Esophagus mucosa (tissue), 1 donor: ENCODE measurements at regions not wholly inside any gene's neighbourhood (a gene's known extent, or its start where the extent isn't known, plus 50 kb on each side); places are given as distances from the start of the nearest gene placed in this dataset.

Experiments used
- ATAC-seq: fragments of 200-7000 bp; cut with Tn5 transposase; one replicate; pipeline ENCODE4 v1.9.1; 2020
- donor health status: DM: yes; HTN: yes; CAD: no.

DNA sequence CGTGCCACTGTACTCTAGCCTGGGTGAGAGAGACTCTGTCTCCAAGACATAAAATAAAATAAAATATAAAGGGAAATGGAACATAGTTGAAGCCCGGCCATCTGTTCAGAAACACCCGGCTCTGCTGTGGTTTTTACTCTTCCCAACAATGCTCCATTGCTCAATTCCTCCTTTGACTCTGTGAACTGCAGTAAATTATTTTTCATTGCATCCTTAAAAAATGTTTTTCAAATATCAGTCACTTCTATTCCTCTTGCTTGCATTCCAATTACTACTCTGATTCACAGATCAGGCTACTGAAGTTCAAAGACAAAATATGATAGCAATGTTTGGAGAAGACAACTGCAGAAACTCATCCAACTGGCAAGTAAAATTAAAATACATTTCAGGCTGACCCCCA is 983.0 kb downstream of the SORCS1 start:
- ATAC-seq = no peak

DNA sequence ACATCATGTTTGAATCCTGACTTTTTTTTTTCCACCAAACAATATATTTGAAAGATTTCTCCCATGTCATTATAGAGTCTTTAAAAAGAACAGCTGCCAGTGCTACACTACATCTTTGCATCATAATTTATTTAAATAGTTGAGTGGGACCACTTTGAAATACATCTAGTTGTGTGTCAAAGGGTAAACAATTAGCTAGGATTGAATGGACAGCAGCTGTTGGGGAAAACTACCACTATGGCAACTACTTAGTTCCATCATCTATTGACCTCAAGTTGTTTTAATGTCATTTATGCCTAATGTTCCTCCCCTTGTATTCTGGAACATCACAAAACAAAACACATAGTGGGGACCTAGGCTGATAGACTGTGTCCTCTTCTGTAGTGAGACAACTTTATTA is 985.1 kb downstream of the SORCS1 start:
- ATAC-seq = no peak

DNA sequence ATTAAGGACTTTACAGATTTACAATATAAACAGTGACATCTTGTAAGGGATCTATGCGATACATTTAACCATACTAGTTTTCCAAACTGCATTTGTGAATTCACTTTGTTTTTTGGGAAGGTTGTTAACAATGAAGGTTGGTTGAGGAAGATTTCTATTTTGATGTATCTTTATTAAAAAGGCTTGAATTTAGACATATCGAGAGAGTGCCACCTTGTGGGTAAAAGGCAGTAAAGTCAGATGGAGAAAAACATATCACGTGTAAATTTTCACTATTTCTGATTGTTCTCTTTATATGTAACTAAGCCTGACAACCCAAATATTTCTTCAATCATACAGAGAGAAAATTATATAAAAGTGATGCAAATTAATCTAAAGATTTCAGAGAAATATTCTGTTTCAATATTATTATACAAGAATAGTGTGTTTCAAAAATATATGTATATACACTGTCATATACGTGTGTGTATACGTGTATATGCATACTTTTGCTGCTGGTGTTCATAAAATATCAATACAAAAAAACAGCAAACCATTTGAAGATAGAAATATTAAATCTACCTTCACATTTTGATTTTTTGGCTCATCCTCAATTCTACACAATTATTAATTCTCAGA is 988.6 kb downstream of the SORCS1 start:
- ATAC-seq = no peak

DNA sequence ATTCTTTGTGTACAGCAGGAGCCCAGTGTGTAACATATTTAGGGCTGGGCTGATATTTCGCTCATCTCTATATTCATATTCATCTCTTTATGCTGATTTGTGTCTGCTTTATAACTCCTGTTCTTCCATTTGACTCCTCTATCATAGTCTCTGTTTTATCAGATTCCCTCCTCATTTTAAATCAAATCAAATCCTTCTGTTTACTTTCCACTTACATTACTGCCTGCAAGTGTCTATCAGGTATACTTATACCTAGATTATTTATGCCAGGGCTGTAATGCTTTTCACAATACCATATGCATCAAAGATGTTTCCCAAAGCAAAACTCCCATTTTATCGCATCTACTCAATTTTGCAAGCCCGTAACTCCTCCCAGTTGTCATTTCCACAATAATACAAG is 990.7 kb downstream of the SORCS1 start:
- ATAC-seq = no peak

DNA sequence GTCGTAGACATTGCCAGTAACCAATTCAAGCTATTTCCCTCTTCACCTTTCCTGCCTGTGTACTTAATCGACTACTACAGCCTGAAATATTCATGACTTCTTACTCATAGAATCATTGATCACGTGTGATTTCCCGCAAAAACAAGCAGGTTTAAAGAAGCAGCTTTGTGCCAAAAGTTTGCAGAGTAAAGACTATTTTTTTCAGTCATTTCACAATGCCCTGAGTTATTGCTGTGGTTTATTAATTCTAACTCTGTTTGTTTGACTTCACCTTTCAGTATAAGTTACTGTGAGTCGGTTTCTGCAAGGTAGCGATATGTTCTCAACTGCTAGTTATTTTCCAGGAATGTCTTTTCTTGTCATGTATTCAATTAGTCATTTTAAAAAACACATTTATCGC is 995.3 kb downstream of the SORCS1 start:
- ATAC-seq = no peak

DNA sequence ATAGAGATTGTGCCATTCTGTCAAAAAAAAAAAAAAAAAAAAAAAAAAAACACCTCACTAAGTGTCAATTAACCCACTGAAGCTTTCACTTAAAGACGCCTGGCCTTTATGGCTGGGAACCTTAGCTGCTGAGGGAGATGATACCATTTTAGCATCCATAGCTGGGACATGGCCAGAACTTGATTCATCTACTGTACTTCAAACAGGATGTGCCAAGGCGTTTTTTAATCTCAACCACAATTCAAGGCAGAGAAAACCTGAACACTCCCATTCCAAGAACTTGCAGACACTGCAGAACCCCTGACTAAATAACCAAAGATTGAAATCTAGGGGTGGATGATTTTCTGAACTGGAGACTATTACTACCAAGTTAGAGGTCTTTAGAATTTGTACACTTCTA is 996.6 kb downstream of the SORCS1 start:
- no peak for ATAC-seq

DNA sequence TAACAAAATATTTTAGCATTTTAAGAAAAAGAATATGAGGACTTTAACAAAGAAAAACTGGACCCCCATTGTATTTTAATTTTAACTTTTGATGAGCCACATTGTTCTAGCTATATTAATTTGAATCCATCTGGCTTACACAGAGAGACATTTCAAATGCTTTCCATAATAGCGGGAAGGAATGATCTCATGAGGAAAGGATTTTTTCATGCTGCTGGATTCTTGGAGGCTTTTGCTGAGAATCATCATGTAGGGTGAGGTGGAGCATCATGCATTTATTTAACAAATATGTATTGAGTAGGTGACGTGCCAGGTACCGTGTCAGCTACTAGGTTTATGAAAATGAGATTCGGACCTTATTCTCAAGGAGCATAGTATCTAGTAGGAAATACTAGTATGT is 1006.3 kb downstream of the SORCS1 start:
- ATAC-seq = no peak

DNA sequence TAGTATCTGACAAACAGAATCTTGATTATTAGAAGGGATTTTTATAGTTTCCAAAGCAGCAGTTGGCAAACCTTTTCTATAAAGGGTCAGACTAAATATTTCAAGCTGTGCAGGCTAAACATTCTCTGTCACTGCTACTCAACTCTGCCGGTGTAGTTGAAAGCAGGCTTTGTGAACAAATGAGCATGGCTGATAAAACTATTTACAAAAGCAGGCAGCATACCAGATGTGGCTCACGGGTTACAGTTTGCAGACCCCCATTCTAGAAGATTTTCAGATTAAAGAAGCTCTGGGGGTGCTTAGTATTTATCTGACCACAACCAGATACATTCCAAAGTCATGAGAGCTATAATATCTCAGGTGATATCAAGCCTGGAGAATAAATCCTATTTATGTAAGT is 1017.5 kb downstream of the SORCS1 start:
- ATAC-seq = no peak

DNA sequence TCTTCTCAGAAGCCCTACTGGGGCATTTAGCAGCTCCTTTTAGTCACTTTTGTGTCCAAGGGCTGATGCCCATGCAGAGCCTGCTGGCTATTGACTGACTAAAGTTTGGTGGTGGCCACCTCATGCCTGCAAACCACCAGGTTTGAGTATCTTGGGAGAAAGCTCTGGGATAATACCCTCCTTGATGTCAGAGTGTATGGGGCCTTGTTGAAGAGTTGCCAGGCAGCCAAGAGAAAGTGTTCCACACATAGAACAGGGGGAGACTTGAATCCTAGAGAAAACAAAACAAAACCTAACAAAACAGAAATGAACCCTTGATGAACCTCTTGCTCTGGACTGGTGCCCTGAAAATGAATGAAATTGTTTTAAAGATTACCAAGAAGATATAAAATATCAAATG is 1024.6 kb downstream of the SORCS1 start:
- no peak for ATAC-seq

DNA sequence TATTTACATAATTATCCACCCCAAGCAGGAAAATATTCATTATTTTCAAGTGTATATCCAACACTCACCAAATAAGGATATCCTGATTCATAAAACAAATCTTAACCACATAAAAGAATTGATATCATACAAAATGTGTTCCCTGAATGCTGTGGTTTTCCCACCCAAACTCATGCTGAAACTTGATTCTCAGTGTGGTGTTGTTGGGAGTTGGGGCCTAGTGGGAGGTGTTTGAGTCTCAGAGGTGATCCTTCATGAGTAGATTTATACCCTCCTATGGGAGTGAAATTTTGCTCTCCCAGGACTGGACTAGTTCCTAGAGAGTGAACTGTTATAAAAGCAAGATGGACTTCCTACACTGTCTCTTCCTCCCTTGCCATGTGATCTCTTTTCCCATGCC is 1028.3 kb downstream of the SORCS1 start:
- no peak for ATAC-seq

DNA sequence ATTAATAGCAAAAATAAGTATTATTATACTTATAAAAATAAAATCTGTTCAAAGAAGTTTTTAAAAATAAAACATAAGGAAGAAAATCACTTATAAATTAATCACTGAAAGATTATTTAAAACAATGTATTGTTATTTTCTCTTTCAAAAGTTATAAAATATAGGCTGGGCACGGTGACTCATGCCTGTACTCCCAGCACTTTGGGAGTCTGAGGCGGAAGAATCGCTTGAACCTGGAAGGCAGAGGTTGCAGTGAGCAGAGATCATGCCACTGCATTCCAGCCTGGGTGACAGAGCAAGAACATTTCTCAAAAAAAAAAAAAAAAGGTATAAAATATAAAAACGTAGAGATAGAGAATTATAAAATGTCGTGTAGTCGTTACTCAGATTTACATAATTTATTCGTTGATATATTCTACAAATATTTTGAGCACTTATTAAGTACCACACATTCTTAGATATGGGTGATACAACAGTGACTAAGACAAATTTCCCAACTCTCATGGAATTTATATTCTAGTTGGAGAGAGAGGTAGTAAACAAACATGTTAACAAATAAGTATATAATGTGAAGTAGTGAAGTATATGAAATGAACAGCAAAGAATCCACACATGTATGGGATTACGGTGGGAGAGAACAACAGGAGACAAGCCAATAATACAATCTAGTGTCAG is 1030.0 kb downstream of the SORCS1 start:
- no peak for ATAC-seq

DNA sequence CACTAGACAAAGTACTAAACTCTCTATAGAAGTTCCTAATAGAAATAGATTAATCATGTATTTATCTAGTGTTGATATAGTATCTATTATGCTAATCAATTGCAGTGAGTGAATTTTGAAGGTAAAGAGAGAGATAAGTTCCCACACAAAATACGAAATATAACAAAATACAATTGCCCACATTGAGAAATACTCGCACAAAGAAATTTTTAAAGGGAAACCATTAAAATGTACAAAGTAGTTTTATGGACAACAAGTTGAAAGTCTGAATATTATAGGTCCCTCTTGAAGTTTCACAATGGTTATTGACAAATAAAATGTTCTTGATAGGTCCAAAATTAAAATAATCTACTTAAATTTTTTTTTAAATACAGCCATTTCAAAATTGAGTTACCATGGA is 1031.1 kb downstream of the SORCS1 start:
- no peak for ATAC-seq

DNA sequence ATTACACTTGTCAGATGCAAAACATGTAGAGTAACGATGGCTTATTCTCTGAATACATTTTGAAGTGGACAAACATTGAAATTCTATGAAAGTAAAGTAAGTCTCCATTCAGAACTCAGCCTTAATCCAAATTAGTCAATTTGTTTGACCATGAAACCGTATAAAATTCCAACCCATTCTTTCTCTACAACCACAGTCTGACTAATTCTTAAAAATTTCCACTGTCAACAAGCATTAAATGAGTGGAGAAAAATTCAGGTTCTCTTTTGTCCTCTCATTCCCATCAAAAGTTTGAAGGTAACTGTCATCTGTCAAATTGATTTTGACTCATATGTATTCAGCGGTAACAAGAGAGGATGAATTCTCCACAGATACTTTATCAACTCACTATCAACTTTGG is 1031.5 kb downstream of the SORCS1 start:
- no peak for ATAC-seq

DNA sequence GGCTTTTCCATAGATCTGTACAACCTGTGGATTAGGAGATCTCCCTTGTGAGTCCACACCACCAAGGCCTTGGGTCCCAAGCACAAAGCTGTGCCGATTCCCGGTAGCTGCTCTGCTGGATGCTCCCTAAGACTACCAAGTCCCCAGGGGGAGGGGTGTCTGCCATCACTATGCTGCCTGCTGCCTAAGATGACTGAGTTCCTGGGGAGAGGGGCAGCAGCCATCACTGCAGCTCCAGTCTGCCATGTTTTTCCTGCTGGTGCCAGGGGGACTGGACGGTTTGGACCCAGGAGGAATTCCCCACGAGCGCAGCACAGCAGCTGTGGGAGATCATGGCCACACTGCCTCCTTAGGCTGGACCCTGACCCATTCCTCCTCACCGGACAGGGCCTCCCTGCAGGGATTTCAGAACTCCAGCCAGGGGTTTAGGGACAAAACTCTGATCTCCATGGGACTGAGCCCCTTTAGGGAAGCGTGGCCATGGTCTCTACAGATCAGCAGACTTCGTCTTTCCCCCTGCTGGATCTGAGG is 1049.8 kb downstream of the SORCS1 start:
- no peak for ATAC-seq

DNA sequence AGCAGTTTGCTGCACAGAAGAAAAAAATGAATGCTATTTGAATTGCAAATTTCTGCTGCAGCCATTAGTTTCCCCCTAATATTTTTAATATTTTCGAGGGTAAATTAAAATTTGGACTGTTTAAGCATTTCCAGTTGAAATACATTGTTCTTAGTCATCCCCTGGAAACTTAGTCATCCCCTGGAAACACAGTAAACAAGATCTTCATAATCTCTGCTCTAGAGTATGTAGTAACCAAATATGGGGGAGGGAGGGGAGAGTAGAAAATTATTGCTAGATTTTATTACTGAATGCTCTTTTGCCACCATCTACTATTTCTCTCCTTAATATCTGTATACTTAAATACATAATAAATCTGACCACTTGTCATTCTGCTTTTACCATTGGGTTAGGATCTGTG is 1053.3 kb downstream of the SORCS1 start:
- ATAC-seq = no peak

DNA sequence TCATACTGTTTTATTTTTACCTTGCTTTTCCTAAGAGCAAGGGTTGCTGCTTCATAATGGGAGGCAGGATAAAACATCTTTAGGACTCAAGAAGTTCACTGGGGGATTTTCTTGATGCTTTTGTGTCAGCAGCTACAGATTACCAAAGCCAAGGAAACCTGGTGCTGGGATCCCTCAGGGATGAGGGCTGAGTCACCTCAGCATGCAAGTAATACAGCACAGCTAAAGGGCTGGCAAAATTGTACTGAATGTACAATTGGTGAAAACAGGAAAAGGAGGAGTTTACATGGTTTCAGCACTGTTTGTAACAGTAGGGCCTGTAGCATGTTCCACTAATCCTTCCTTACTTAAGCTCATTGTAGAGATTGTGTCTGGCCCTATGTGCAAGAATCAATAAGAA is 1056.8 kb downstream of the SORCS1 start:
- ATAC-seq = no peak

DNA sequence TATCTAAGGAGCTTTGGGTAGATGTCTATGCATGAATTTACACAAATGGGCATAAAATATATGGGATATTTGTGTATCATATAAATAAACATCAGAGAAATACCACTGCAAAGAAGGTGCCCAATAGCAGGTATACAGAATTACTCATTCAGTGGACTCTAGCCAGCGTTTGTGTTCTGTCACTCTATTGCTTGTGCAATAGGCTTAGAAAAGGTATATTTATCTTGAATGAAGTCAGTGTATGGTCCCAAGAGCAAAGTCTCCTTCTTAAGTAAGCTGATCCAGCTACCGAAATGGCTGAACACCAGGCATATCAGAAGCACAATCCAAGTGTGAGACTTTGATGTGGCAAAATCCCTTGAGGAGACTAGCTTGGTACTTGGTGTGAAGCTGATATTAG is 1058.4 kb downstream of the SORCS1 start:
- ATAC-seq = no peak

DNA sequence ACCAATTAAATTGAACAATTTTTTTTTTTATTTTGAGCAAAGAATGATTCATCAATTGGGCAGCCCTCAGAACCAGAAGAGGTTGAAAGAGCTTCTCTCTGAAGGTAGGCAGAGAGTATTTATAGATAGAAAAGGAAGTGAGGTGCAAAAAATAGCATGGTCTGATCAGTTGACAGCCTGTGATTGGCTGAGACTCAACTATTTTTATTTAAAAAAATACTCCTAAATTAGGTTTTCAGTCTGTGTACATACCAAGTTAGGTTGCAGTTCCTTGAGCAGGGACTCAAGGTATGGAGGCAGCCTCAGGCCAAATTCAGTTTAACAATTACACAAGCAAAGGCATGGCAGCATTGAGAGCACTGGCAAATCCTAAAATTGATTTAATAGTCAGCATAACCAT is 1074.7 kb downstream of the SORCS1 start:
- ATAC-seq = no peak

DNA sequence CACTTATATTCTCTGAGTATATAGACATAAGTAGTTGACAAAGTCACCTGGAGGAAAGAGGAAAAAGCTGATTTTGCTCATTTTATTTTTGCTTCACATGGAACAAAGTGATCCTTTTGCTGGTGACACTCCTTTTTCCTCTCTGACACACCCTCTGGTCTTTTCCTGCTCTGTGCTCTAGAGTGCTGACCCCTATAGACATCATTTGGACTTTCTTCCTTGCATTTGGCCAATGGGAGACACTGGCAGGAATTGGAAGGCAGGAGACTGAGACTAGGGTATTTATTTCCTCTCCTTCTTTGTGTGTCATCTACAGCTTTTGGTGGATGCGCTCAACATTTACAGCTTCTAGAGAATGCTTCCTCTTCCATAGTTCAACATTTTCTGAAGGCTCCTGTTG is 1078.1 kb downstream of the SORCS1 start:
- ATAC-seq = no peak

DNA sequence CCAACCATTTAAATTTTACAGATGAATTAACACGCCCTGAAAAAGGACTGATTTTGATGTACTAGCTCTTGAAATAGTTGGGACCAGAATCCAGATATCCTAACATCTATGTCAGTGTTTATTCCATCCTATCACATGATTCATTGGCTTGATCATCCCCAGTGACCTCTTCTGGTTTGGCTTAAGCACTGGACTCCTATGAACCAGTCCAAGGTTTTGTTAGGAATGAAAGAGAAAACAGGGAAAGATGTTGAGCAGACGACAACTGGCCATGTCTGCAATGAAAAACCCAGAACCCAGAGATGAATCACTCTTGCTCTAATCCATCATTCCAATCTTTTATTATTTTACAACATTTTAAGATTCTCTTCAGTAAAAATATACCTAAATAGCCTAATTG is 1080.9 kb downstream of the SORCS1 start:
- no peak for ATAC-seq

DNA sequence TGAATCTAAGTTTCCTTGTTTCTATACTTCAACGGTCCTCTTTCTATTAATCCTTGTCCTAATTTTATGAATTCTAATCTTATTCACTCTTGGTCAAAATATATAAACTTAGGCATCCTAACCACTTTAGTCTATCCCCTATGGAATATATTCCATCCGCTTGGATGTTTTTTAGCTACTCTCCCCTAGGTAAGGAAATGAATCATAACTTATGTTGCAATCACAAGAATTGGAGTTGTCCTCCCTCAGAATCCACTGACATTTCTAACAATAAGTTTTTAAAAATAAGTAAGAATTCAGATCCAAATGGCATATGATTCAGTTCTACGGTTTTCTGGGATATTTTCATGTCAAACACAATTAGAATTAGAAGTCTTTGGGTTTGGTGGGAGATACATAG is 1081.6 kb downstream of the SORCS1 start:
- ATAC-seq = no peak

DNA sequence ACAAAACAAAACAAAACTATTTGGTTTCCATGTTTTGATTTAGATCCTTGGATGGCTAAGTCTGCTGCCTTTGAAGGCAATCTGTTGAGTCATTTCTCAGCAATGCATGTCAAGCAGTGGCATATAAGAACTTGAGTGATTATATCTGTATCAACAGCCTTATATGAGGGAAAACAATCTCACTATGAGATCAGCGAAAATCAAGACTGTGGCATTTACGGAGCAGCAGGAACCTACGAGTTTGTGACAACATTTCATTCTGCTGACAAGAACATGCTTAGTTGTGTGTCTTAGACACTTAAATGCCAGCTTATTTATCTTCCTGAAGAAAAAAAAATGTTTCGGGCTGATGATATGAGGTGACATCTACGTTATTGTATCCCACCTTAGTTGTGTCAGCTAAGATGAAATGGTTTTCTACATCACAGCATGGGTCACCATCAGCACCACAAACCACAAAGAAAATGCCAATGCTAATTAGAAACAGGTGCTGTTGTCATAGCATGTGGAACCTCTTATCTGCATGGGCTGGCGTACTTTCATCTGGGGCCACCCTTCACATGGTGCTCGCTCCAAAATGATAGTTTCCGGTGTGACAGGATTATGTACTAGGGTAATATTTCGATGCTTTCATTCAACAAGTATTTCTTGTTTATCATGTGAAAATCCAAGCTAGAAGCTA is 1085.5 kb downstream of the SORCS1 start:
- ATAC-seq = no peak

DNA sequence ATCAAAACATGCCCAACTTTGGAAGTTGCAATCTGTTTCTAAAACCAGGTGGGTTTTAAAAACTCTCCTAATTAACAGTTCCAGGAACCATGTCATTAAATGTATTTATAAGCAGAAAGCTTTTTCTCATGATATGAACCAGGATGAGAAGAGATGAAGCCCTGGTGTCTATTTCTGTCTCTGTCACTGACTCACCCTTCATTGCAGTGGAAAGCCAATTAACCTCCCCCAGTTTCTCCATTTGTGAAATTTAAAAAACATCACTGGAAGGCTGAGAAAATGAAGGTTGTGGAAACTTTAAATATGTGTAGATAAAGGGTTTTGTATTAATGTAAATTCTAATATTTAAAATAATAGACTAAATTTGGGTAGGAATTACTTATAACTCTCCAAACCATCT is 1088.0 kb downstream of the SORCS1 start:
- ATAC-seq = no peak

DNA sequence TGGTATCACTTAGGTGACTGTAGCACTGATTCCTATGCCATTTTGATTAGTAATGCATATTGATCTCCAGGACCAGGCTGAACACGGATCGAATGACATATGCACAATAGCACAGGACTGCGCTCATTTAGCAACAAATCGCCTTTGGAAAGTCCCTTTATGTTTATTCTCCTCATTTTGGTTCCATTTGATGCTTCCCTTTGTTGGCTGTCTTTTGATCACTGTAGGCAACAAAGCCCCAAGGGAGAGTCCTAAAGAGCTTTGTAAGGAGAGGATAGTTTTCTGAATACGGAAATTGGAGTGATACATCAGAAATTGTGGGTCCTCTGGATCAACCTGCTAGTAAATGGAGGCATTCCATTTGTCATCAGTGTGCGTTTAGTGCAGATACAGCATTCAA is 1111.4 kb downstream of the SORCS1 start:
- ATAC-seq = no peak
